ENCODE measurements at regions not wholly inside any gene's neighbourhood (a gene's known extent, or its start where the extent isn't known, plus 50 kb on each side); places are given as distances from the start of the nearest gene placed in this dataset.

- no peak overlapping the region for H3K27ac ChIP-seq (ENCODE audit: low read depth, low read length)
- RAD21 ChIA-PET (ENCODE audit: low non-redundant PET in 1 of 2, low total read pairs in 2 of 2, uncharacterized antibody in 2 of 2, unreplicated experiment in 2 of 2) = no interaction called here
- no peaks in the 10 kb centered on the region for H3K79me2 ChIP-seq (ENCODE audit: insufficient read depth, low read length)
- H3K4me2 ChIP-seq (ENCODE audit: low read length) = no peak overlapping the region
- POLR2A ChIA-PET = no interaction called here
- no peak for DNase-seq (ENCODE audit: low read depth, low spot score)
- H3K9me3 ChIP-seq (ENCODE audit: control insufficient read depth in 1 of 2, insufficient read depth in 1 of 2, low read depth in 1 of 2, low read length in 2 of 2) = no peaks in the 10 kb centered on the region
- no peak overlapping the region for H3K4me3 ChIP-seq (replicated peaks in 1 of 2; ENCODE audit: low read depth in 1 of 2, low read length in 2 of 2)
- no peak overlapping the region for H2AFZ ChIP-seq (ENCODE audit: low read depth, low read length, poor library complexity, severe bottlenecking)
- no TSS peak for BruUV-seq (replicated peaks)
- TF ChIP-seq TCF7L2 (IDR thresholded peaks at IDR 0.05; ENCODE audit: borderline replicate concordance, extremely low read depth, insufficient read depth, insufficient read length) (no peak), MAX (IDR thresholded peaks at IDR 0.05) (no peak), CEBPB (IDR thresholded peaks at IDR 0.05; ENCODE audit: low read depth) (no peak), EGR1 (IDR thresholded peaks at IDR 0.05; ENCODE audit: low read depth) (no peak), SRF (IDR thresholded peaks at IDR 0.05; ENCODE audit: low read depth) (no peak), EZH2phosphoT487 (IDR thresholded peaks at IDR 0.05; ENCODE audit: borderline replicate concordance) (no peak)
- H3K9ac ChIP-seq (ENCODE audit: low read length) = no peak overlapping the region
- no peaks in the 10 kb centered on the region for H3K9me2 ChIP-seq (ENCODE audit: insufficient read depth)
- H3K4me1 ChIP-seq (ENCODE audit: control insufficient read depth in 1 of 2, insufficient read depth in 2 of 2, low read length in 2 of 2) = no peaks in the 10 kb centered on the region
- H3K27me3 ChIP-seq (ENCODE audit: insufficient read depth, low read length) = no peaks in the 10 kb centered on the region
- CTCF ChIA-PET = no interaction called here
- H3K36me3 ChIP-seq (ENCODE audit: control insufficient read depth in 1 of 2, insufficient read depth in 2 of 2, low read length in 2 of 2) = no peaks in the 10 kb centered on the region
- intact Hi-C loops (cut with micrococcal nuclease) = no loop called here
- no peak for ATAC-seq
- H4K20me1 ChIP-seq (ENCODE audit: insufficient read depth) = no peaks in the 10 kb centered on the region
Measured at GRCh38 chr7:13457790-13458189, 531.7 kb downstream of the ETV1 start.

GRCh38 chr7:13466874-13467547 is 522.5 kb downstream of the ETV1 start:
- no TSS peak for BruUV-seq (replicated peaks)
- H3K9me3 ChIP-seq (ENCODE audit: control insufficient read depth in 1 of 2, insufficient read depth in 1 of 2, low read depth in 1 of 2, low read length in 2 of 2) = no peaks in the 10 kb centered on the region
- H3K27ac ChIP-seq (ENCODE audit: low read depth, low read length) = no peak overlapping the region
- no peaks in the 10 kb centered on the region for H4K20me1 ChIP-seq (ENCODE audit: insufficient read depth)
- no peak overlapping the region for H3K9ac ChIP-seq (ENCODE audit: low read length)
- ChIA-PET CTCF (no interaction called here), RAD21 (ENCODE audit: low non-redundant PET in 1 of 2, low total read pairs in 2 of 2, uncharacterized antibody in 2 of 2, unreplicated experiment in 2 of 2) (no interaction called here), POLR2A (no interaction called here)
- no peaks in the 10 kb centered on the region for H3K36me3 ChIP-seq (ENCODE audit: control insufficient read depth in 1 of 2, insufficient read depth in 2 of 2, low read length in 2 of 2)
- H3K4me3 ChIP-seq (replicated peaks in 1 of 2; ENCODE audit: low read depth in 1 of 2, low read length in 2 of 2) = no peak overlapping the region
- ATAC-seq (no peak), DNase-seq (ENCODE audit: low read depth, low spot score) (no peak)
- no peak overlapping the region for H2AFZ ChIP-seq (ENCODE audit: low read depth, low read length, poor library complexity, severe bottlenecking)
- H3K79me2 ChIP-seq (ENCODE audit: insufficient read depth, low read length) = no peaks in the 10 kb centered on the region
- intact Hi-C loops (cut with micrococcal nuclease) = no loop called here
- no peaks in the 10 kb centered on the region for H3K27me3 ChIP-seq (ENCODE audit: insufficient read depth, low read length)
- no peaks in the 10 kb centered on the region for H3K4me1 ChIP-seq (ENCODE audit: control insufficient read depth in 1 of 2, insufficient read depth in 2 of 2, low read length in 2 of 2)
- H3K9me2 ChIP-seq (ENCODE audit: insufficient read depth) = no peaks in the 10 kb centered on the region
- no peak overlapping the region for H3K4me2 ChIP-seq (ENCODE audit: low read length)
- no peak for TF ChIP-seq MAX (IDR thresholded peaks at IDR 0.05)
- no peak for TF ChIP-seq ZNF274 (IDR thresholded peaks at IDR 0.05; ENCODE audit: low read depth, low read length)
- no peak for TF ChIP-seq CBX3 (IDR thresholded peaks at IDR 0.05; ENCODE audit: low read depth)
- TF ChIP-seq TCF7L2 (IDR thresholded peaks at IDR 0.05; ENCODE audit: borderline replicate concordance, extremely low read depth, insufficient read depth, insufficient read length) = no peak
- TF ChIP-seq EZH2 (IDR thresholded peaks at IDR 0.05) = no peak
- TF ChIP-seq, protein P1, sequence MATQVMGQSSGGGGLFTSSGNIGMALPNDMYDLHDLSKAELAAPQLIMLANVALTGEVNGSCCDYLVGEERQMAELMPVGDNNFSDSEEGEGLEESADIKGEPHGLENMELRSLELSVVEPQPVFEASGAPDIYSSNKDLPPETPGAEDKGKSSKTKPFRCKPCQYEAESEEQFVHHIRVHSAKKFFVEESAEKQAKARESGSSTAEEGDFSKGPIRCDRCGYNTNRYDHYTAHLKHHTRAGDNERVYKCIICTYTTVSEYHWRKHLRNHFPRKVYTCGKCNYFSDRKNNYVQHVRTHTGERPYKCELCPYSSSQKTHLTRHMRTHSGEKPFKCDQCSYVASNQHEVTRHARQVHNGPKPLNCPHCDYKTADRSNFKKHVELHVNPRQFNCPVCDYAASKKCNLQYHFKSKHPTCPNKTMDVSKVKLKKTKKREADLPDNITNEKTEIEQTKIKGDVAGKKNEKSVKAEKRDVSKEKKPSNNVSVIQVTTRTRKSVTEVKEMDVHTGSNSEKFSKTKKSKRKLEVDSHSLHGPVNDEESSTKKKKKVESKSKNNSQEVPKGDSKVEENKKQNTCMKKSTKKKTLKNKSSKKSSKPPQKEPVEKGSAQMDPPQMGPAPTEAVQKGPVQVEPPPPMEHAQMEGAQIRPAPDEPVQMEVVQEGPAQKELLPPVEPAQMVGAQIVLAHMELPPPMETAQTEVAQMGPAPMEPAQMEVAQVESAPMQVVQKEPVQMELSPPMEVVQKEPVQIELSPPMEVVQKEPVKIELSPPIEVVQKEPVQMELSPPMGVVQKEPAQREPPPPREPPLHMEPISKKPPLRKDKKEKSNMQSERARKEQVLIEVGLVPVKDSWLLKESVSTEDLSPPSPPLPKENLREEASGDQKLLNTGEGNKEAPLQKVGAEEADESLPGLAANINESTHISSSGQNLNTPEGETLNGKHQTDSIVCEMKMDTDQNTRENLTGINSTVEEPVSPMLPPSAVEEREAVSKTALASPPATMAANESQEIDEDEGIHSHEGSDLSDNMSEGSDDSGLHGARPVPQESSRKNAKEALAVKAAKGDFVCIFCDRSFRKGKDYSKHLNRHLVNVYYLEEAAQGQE (IDR thresholded peaks at IDR 0.05; ENCODE audit: low read depth) = no peak
- TF ChIP-seq, protein P2, sequence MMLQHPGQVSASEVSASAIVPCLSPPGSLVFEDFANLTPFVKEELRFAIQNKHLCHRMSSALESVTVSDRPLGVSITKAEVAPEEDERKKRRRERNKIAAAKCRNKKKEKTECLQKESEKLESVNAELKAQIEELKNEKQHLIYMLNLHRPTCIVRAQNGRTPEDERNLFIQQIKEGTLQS (IDR thresholded peaks at IDR 0.05) = no peak
- no peak for TF ChIP-seq JUND (IDR thresholded peaks at IDR 0.05)
- TF ChIP-seq POLR2A (IDR thresholded peaks at IDR 0.05; ENCODE audit: borderline replicate concordance, extremely low read depth, insufficient read depth, insufficient read length) = no peak
- TF ChIP-seq SIN3A (IDR thresholded peaks at IDR 0.05; ENCODE audit: low read depth) = no peak
- no peak for TF ChIP-seq ZFX (IDR thresholded peaks at IDR 0.05)
- TF ChIP-seq EZH2phosphoT487 (IDR thresholded peaks at IDR 0.05; ENCODE audit: borderline replicate concordance) = no peak
- no peak for TF ChIP-seq POLR2AphosphoS5 (IDR thresholded peaks at IDR 0.05; ENCODE audit: low read depth, low read length)
- TF ChIP-seq FOSL1 (IDR thresholded peaks at IDR 0.05; ENCODE audit: low read depth) = no peak

Measured in HCT116 (cell line).